K562 (cell line): ENCODE measurements at regions not wholly inside any gene's neighbourhood (a gene's known extent, or its start where the extent isn't known, plus 50 kb on each side); places are given as distances from the start of the nearest gene placed in this dataset.
"Not testable (repeated sequence)": the region's sequence is repeated elsewhere in the genome, so short reads cannot be mapped to it uniquely, and the experiment has no call there.

Experiments used
- ATF1 ChIP-seq, 2 experiments: fragments of 450-650 bp in 1 of 2; IDR thresholded peaks; 2 replicates each; pipeline ENCODE4 v1.6.1; 2016; ENCODE audit warnings: missing compliant biosample characterization in 1 of 2, missing genetic modification characterization in 1 of 2
- CREB3L1 ChIP-seq: fragments of 450-650 bp; IDR thresholded peaks from 2 replicates; pipeline ENCODE4 v1.6.1; 2014; ENCODE audit warnings: low read depth, mild to moderate bottlenecking, moderate library complexity, borderline replicate concordance
- GABPA ChIP-seq: fragments of 200-800 bp; sonication (Bioruptor generic); conservative IDR thresholded peaks from 2 replicates; pipeline ENCODE4 v1.6.1; 2016; ENCODE audit warnings: low read depth, missing genetic modification characterization, missing compliant biosample characterization
- MAX ChIP-seq: sonication (generic); formaldehyde crosslinking; IDR thresholded peaks from 2 replicates; pipeline ENCODE4 v1.9.0; 2022; ENCODE audit warnings: mild to moderate bottlenecking, missing genetic modification reagents
- NRF1 ChIP-seq, 2 experiments: fragments of 450-650 bp; IDR thresholded peaks in 1 of 2; conservative IDR thresholded peaks in 1 of 2; 2 replicates each; pipeline ENCODE4 v1.6.1; 2014; ENCODE audit warnings: mild to moderate bottlenecking in 2 of 2
- POLR2AphosphoS5 ChIP-seq: IDR thresholded peaks from 2 replicates; pipeline ENCODE4 v1.6.1; 2011; ENCODE audit warnings: mild to moderate bottlenecking, low read depth, low read length, moderate library complexity; ENCODE audit not compliant: control insufficient read depth, insufficient read depth
- RB1 ChIP-seq: fragments of 450-650 bp; IDR thresholded peaks from 2 replicates; pipeline ENCODE4 v1.6.1; 2017; ENCODE audit warnings: low read depth, mild to moderate bottlenecking
- UBTF ChIP-seq, 2 experiments: IDR thresholded peaks; 2 replicates each; pipeline ENCODE4 v1.6.1; 2012; ENCODE audit warnings: improper control_type of control experiment in 2 of 2, low read depth in 2 of 2, low read length in 2 of 2, borderline replicate concordance in 1 of 2
- YY1 ChIP-seq, 3 experiments: IDR thresholded peaks; 2 replicates each; pipeline ENCODE4 v1.6.1; 2011; ENCODE audit warnings: low read length in 2 of 3, mild to moderate bottlenecking in 2 of 3, moderate library complexity in 2 of 3, borderline replicate concordance in 1 of 3, control low read depth in 1 of 3, low read depth in 1 of 3; ENCODE audit not compliant: insufficient read depth in 3 of 3, insufficient replicate concordance in 2 of 3, control insufficient read depth in 1 of 3, insufficient read length in 1 of 3; ENCODE audit errors: extremely low read depth in 1 of 3
- ZBTB1 ChIP-seq: sonication (generic); formaldehyde crosslinking; IDR thresholded peaks from 2 replicates; pipeline ENCODE4 v1.8.1; 2023; ENCODE audit warnings: missing genetic modification reagents, low read depth, mild to moderate bottlenecking, borderline replicate concordance
- ZNF609 ChIP-seq: sonication (generic); formaldehyde crosslinking; IDR thresholded peaks from 2 replicates; pipeline ENCODE4 v1.8.1; 2023; ENCODE audit warnings: missing genetic modification reagents, mild to moderate bottlenecking, borderline replicate concordance
- ZNF740 ChIP-seq, 3 experiments: fragments of 200-800 bp in 1 of 3; sonication (Bioruptor generic) in 1 of 3; sonication (generic) in 1 of 3; formaldehyde crosslinking in 1 of 3; IDR thresholded peaks; 2 replicates each; pipeline versions ENCODE4 v1.6.1 to v1.8.0; 2016 to 2022; ENCODE audit warnings: mild to moderate bottlenecking in 2 of 3, missing compliant biosample characterization in 2 of 3, missing genetic modification characterization in 2 of 3, missing genetic modification reagents in 1 of 3

- TF ChIP-seq CREB3L1 (0 out of 2 replicates have a peak, but pooled peaks have one; percentile 46), YY1 (IDR thresholded peaks at IDR 0.05; ENCODE audit: borderline replicate concordance in 1 of 3, control insufficient read depth in 1 of 3, extremely low read depth in 1 of 3, insufficient read depth in 3 of 3, insufficient read length in 1 of 3, insufficient replicate concordance in 2 of 3, low read depth in 1 of 3, low read length in 2 of 3) (peak in 1 of 3 experiments; percentile 22), ATF1 (tag; IDR thresholded peaks at IDR 0.05) (peak; percentile 37), POLR2AphosphoS5 (peak; percentile 55; the same call in 1 of the 2 replicates), ZNF609 (CRISPR knock-in tag) (peak; percentile 63; the same call in 1 of the 2 replicates), UBTF (IDR thresholded peaks at IDR 0.05; ENCODE audit: borderline replicate concordance in 1 of 2, low read depth in 2 of 2, low read length in 2 of 2) (0 out of 4 replicates have a peak, but pooled peaks of 1 of the 2 experiments have one; percentile 69), GABPA (tag) (peak; percentile 80), NRF1 (conservative IDR thresholded peaks at IDR 0.05 in 1 of 2, IDR thresholded peaks at IDR 0.05 in 1 of 2) (peak; percentile 84 to 86), ZBTB1 (CRISPR knock-in tag) (0 out of 2 replicates have a peak, but pooled peaks have one; percentile 26), ZNF740 (CRISPR knock-in tag; IDR thresholded peaks at IDR 0.05) (peak; percentile 40; the same call in 1 of the 2 replicates), RB1 (peak; percentile 67), MAX (peak; percentile 89)
- not testable (repeated sequence) for TF ChIP-seq ATF1 (CRISPR knock-in tag; IDR thresholded peaks at IDR 0.05); ZNF740 (tag; IDR thresholded peaks at IDR 0.05)
Measured at GRCh38 chr5:12574298-12575093, 670.2 kb upstream of the CTNND2 start (continued).
